ENCODE measurements at regions not wholly inside any gene's neighbourhood (a gene's known extent, or its start where the extent isn't known, plus 50 kb on each side); places are given as distances from the start of the nearest gene placed in this dataset.

GRCh38 chr16:25566183-25566582, 125.6 kb upstream of the HS3ST4 start:
- no peak for TF ChIP-seq RAD21 (IDR thresholded peaks at IDR 0.05 in 1 of 2, conservative IDR thresholded peaks at IDR 0.05 in 1 of 2; ENCODE audit: low read depth in 2 of 2, low read length in 2 of 2)
- no peak for TF ChIP-seq CTCF (IDR thresholded peaks at IDR 0.05; ENCODE audit: control extremely low read depth in 1 of 3, insufficient read depth in 1 of 3, low read depth in 1 of 3, low read length in 3 of 3)

Measured in H1 (cell line).